LNCAP (cell line): ENCODE measurements at regions not wholly inside any gene's neighbourhood (a gene's known extent, or its start where the extent isn't known, plus 50 kb on each side); places are given as distances from the start of the nearest gene placed in this dataset.

ENCODE experiments used
- CTCF ChIP-seq: fragments of 450-650 bp; IDR thresholded peaks from 2 replicates; pipeline ENCODE4 v1.5.1; 2017; ENCODE audit warnings: mild to moderate bottlenecking

- TF ChIP-seq CTCF: no peak
Observed at GRCh38 chr18:60059216-60059615, 159.4 kb downstream of the PMAIP1 start.

- no peak for TF ChIP-seq CTCF
Observed at GRCh38 chr18:60053747-60054304, 154.0 kb downstream of the PMAIP1 start.

- TF ChIP-seq CTCF: no peak
Observed at GRCh38 chr18:60050821-60051220, 151.0 kb downstream of the PMAIP1 start.

- no peak for TF ChIP-seq CTCF
Observed at GRCh38 chr18:60049172-60049571, 149.4 kb downstream of the PMAIP1 start.

GRCh38 chr18:60047556-60047955 lies 147.8 kb downstream of the PMAIP1 start:
- no peak for TF ChIP-seq CTCF

- no peak for TF ChIP-seq CTCF
Observed at GRCh38 chr18:60044290-60045006, 144.7 kb downstream of the PMAIP1 start.

GRCh38 chr18:60040971-60041370 lies 141.2 kb downstream of the PMAIP1 start:
- TF ChIP-seq CTCF: no peak
